Right renal cortex interstitium (tissue), 3 donors: ENCODE measurements at regions not wholly inside any gene's neighbourhood (a gene's known extent, or its start where the extent isn't known, plus 50 kb on each side); places are given as distances from the start of the nearest gene placed in this dataset.

Source experiments
- DNase-seq, 3 donors: peaks; one replicate each; pipeline ENCODE4 v3.0.0-alpha.2; 2013; ENCODE audit warnings: low read depth in 3 of 3, low spot score in 2 of 3

- DNase-seq, result no peak
Measured at GRCh38 chr22:22996511-22997261, 73.6 kb upstream of the GNAZ start.

GRCh38 chr22:22997262-22997898 lies 72.9 kb upstream of the GNAZ start:
- no peak for DNase-seq

GRCh38 chr22:22997988-22998387 lies 72.3 kb upstream of the GNAZ start:
- no peak for DNase-seq

GRCh38 chr22:22999523-22999922 lies 70.8 kb upstream of the GNAZ start:
- no peak for DNase-seq

GRCh38 chr22:23000657-23001347 lies 69.5 kb upstream of the GNAZ start:
- DNase-seq, result no peak

- DNase-seq, result no peak
Measured at GRCh38 chr22:23001463-23001862, 68.9 kb upstream of the GNAZ start.

GRCh38 chr22:23002612-23003180 lies 67.6 kb upstream of the GNAZ start:
- no peak for DNase-seq

- DNase-seq, result no peak
Measured at GRCh38 chr22:23007823-23008222, 62.5 kb upstream of the GNAZ start.

GRCh38 chr22:23008896-23009295 lies 61.4 kb upstream of the GNAZ start:
- no peak for DNase-seq
